Activated T-cell treated with anti-CD3 and anti-CD28 coated beads, Interleukin-2, amount 50 U/mL, for 24 hours (primary cell): ENCODE measurements at regions not wholly inside any gene's neighbourhood (a gene's known extent, or its start where the extent isn't known, plus 50 kb on each side); places are given as distances from the start of the nearest gene placed in this dataset.

Experiments used
- DNase-seq: peaks from one replicate; pipeline ENCODE4 v3.0.0-alpha.2; 2020
- H3K27ac Mint-ChIP-seq: 2 replicates; pipeline ENCODE4 v1.8.0; 2020; ENCODE audit warnings: mild to moderate bottlenecking, mixed read lengths
- H3K27me3 Mint-ChIP-seq: 2 replicates; pipeline ENCODE4 v1.8.0; 2020; ENCODE audit warnings: mixed read lengths
- H3K36me3 Mint-ChIP-seq: 2 replicates; pipeline ENCODE4 v1.8.0; 2020; ENCODE audit warnings: low read depth, mixed read lengths
- H3K4me1 Mint-ChIP-seq: 2 replicates; pipeline ENCODE4 v1.8.0; 2020; ENCODE audit warnings: low read depth, mixed read lengths
- H3K4me3 Mint-ChIP-seq: 2 replicates; pipeline ENCODE4 v1.8.0; 2020; ENCODE audit warnings: mild to moderate bottlenecking, moderate library complexity, mixed read lengths
- H3K9me3 Mint-ChIP-seq: 2 replicates; pipeline ENCODE4 v1.8.0; 2020; ENCODE audit warnings: mixed read lengths

- H3K4me1 Mint-ChIP-seq, result no peaks in the 10 kb centered on the region
- H3K4me3 Mint-ChIP-seq, result no peak overlapping the region
- H3K27me3 Mint-ChIP-seq, result peaks cover 18% of the 10 kb centered on the region
- no peak overlapping the region for H3K27ac Mint-ChIP-seq
- no peak for DNase-seq
- H3K36me3 Mint-ChIP-seq, result no peaks in the 10 kb centered on the region
- no peaks in the 10 kb centered on the region for H3K9me3 Mint-ChIP-seq
These were observed 650.8 kb upstream of the CELF2 start for GRCh38 chr10:10366836-10367235.

- Mint-ChIP-seq H3K27me3 (peaks cover 18% of the 10 kb centered on the region), H3K27ac (no peak overlapping the region), H3K4me3 (no peak overlapping the region), H3K36me3 (no peaks in the 10 kb centered on the region), H3K4me1 (no peaks in the 10 kb centered on the region), H3K9me3 (no peaks in the 10 kb centered on the region)
- no peak for DNase-seq
These were observed 650.4 kb upstream of the CELF2 start for GRCh38 chr10:10367264-10367663.

GRCh38 chr10:10368951-10369576 lies 648.6 kb upstream of the CELF2 start:
- Mint-ChIP-seq H3K9me3 (no peaks in the 10 kb centered on the region), H3K27me3 (peaks cover 15% of the 10 kb centered on the region), H3K36me3 (no peaks in the 10 kb centered on the region), H3K4me1 (no peaks in the 10 kb centered on the region), H3K27ac (no peak overlapping the region), H3K4me3 (no peak overlapping the region)
- DNase-seq, result no peak

GRCh38 chr10:10385831-10386230 lies 631.8 kb upstream of the CELF2 start:
- Mint-ChIP-seq H3K27me3 (peaks cover 3% of the 10 kb centered on the region), H3K4me3 (no peak overlapping the region), H3K9me3 (no peaks in the 10 kb centered on the region), H3K4me1 (no peaks in the 10 kb centered on the region), H3K27ac (no peak overlapping the region), H3K36me3 (no peaks in the 10 kb centered on the region)
- DNase-seq, result no peak

- H3K4me1 Mint-ChIP-seq, result no peaks in the 10 kb centered on the region
- H3K36me3 Mint-ChIP-seq, result no peaks in the 10 kb centered on the region
- no peak for DNase-seq
- no peaks in the 10 kb centered on the region for H3K9me3 Mint-ChIP-seq
- no peak overlapping the region for H3K27ac Mint-ChIP-seq
- no peak overlapping the region for H3K4me3 Mint-ChIP-seq
- peaks cover 14% of the 10 kb centered on the region for H3K27me3 Mint-ChIP-seq
These were observed 628.5 kb upstream of the CELF2 start for GRCh38 chr10:10389182-10389581.

GRCh38 chr10:10392511-10392910 lies 625.2 kb upstream of the CELF2 start:
- no peak overlapping the region for H3K4me3 Mint-ChIP-seq
- peaks cover 17% of the 10 kb centered on the region for H3K27me3 Mint-ChIP-seq
- H3K36me3 Mint-ChIP-seq, result no peaks in the 10 kb centered on the region
- no peaks in the 10 kb centered on the region for H3K4me1 Mint-ChIP-seq
- DNase-seq, result no peak
- H3K9me3 Mint-ChIP-seq, result no peaks in the 10 kb centered on the region
- H3K27ac Mint-ChIP-seq, result no peak overlapping the region

- DNase-seq, result no peak
- peaks cover 17% of the 10 kb centered on the region for H3K27me3 Mint-ChIP-seq
- H3K4me3 Mint-ChIP-seq, result no peak overlapping the region
- H3K4me1 Mint-ChIP-seq, result no peaks in the 10 kb centered on the region
- no peak overlapping the region for H3K27ac Mint-ChIP-seq
- no peaks in the 10 kb centered on the region for H3K9me3 Mint-ChIP-seq
- no peaks in the 10 kb centered on the region for H3K36me3 Mint-ChIP-seq
These were observed 622.6 kb upstream of the CELF2 start for GRCh38 chr10:10394933-10395658.

- Mint-ChIP-seq H3K27me3 (peaks cover 7% of the 10 kb centered on the region), H3K27ac (no peak overlapping the region), H3K9me3 (no peaks in the 10 kb centered on the region), H3K4me1 (no peaks in the 10 kb centered on the region), H3K4me3 (no peak overlapping the region), H3K36me3 (no peaks in the 10 kb centered on the region)
- no peak for DNase-seq
These were observed 621.1 kb upstream of the CELF2 start for GRCh38 chr10:10396601-10397000.

- Mint-ChIP-seq H3K27me3 (peaks cover 7% of the 10 kb centered on the region), H3K36me3 (no peaks in the 10 kb centered on the region), H3K9me3 (no peaks in the 10 kb centered on the region), H3K4me1 (no peaks in the 10 kb centered on the region), H3K27ac (no peak overlapping the region), H3K4me3 (no peak overlapping the region)
- no peak for DNase-seq
These were observed 619.8 kb upstream of the CELF2 start for GRCh38 chr10:10397906-10398305.

- Mint-ChIP-seq H3K36me3 (no peaks in the 10 kb centered on the region), H3K27ac (no peak overlapping the region), H3K4me3 (no peak overlapping the region), H3K9me3 (no peaks in the 10 kb centered on the region), H3K4me1 (no peaks in the 10 kb centered on the region), H3K27me3 (peaks cover 17% of the 10 kb centered on the region)
- DNase-seq, result no peak
These were observed 613.9 kb upstream of the CELF2 start for GRCh38 chr10:10403762-10404161.

GRCh38 chr10:10417671-10418070 lies 600.0 kb upstream of the CELF2 start:
- Mint-ChIP-seq H3K27me3 (peaks cover 2% of the 10 kb centered on the region), H3K4me1 (peaks cover 31% of the 10 kb centered on the region), H3K4me3 (no peak overlapping the region), H3K9me3 (no peaks in the 10 kb centered on the region), H3K27ac (no peak overlapping the region), H3K36me3 (no peaks in the 10 kb centered on the region)
- no peak for DNase-seq

GRCh38 chr10:10418387-10418786 lies 599.3 kb upstream of the CELF2 start:
- no peak overlapping the region for H3K4me3 Mint-ChIP-seq
- H3K9me3 Mint-ChIP-seq, result no peaks in the 10 kb centered on the region
- H3K27ac Mint-ChIP-seq, result no peak overlapping the region
- peaks cover 31% of the 10 kb centered on the region for H3K4me1 Mint-ChIP-seq
- no peak for DNase-seq
- H3K36me3 Mint-ChIP-seq, result no peaks in the 10 kb centered on the region
- peaks cover 3% of the 10 kb centered on the region for H3K27me3 Mint-ChIP-seq

GRCh38 chr10:10421071-10421470 lies 596.6 kb upstream of the CELF2 start:
- Mint-ChIP-seq H3K9me3 (no peaks in the 10 kb centered on the region), H3K4me3 (no peak overlapping the region), H3K27me3 (peaks cover 4% of the 10 kb centered on the region), H3K36me3 (no peaks in the 10 kb centered on the region), H3K4me1 (peaks cover 31% of the 10 kb centered on the region), H3K27ac (no peak overlapping the region)
- DNase-seq, result no peak

- no peaks in the 10 kb centered on the region for H3K36me3 Mint-ChIP-seq
- H3K27ac Mint-ChIP-seq, result no peak overlapping the region
- DNase-seq, result no peak
- no peak overlapping the region for H3K4me3 Mint-ChIP-seq
- no peaks in the 10 kb centered on the region for H3K9me3 Mint-ChIP-seq
- H3K4me1 Mint-ChIP-seq, result no peaks in the 10 kb centered on the region
- peaks cover 38% of the 10 kb centered on the region for H3K27me3 Mint-ChIP-seq
These were observed 586.1 kb upstream of the CELF2 start for GRCh38 chr10:10431422-10432066.
